Kidney glomerular epithelial cell (primary cell): ENCODE measurements at regions not wholly inside any gene's neighbourhood (a gene's known extent, or its start where the extent isn't known, plus 50 kb on each side); places are given as distances from the start of the nearest gene placed in this dataset.
"Not testable (repeated sequence)": the region's sequence is repeated elsewhere in the genome, so short reads cannot be mapped to it uniquely, and the experiment has no call there.

Experiments used
- DNase-seq: peaks from one replicate; lab custom pipeline; 2025; lab: John Stamatoyannopoulos, UW

DNA sequence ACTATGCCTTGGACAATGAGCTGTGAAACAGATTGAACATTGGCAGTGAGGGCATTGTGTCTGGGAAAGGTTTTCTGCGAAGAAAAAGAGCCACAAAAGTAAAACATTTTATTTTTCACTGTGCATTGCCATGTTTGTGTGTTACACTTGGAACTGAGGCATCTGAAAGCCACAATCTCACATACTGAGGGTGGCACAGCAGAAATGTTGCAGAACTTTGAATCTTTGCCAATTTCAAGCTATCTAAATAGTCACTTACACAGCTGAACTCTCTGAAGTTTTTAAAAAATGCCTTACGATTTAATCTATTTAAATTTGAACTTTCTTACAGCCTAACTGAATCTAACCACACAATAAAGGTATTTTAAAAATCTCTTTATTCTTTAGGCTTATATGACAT is 154.1 kb upstream of the GRM7 start:
- no peak for DNase-seq

GRCh38 chr3:6709178-6709577 is 151.7 kb upstream of the GRM7 start:
- no peak for DNase-seq

DNA sequence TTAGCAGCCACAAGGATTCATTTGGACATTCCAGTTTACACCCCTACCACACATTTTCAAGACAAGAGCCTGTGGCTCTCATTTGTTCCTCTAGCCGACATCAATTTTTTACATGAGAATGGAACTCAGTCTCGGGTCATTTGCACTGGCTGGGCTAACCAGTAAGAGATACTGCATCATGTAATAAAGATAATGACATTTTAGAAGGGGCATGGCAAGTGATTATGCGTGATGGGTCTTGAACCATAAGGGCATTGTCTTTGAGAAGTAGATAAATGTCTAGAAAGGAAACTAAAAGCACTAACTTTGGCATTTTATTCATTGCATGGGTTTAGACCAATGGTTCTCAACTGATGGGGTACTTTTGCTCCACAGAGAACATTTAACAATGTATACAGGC is 146.0 kb upstream of the GRM7 start:
- no peak for DNase-seq

- DNase-seq = no peak
Observed at GRCh38 chr3:6716420-6716819, 144.5 kb upstream of the GRM7 start.

GRCh38 chr3:6717026-6717943 is 143.6 kb upstream of the GRM7 start:
- no peak for DNase-seq

GRCh38 chr3:6719999-6720398 is 140.9 kb upstream of the GRM7 start:
- DNase-seq = no peak

- no peak for DNase-seq
Observed at GRCh38 chr3:6721491-6721890, 139.4 kb upstream of the GRM7 start.

- no peak for DNase-seq
Observed at GRCh38 chr3:6723205-6723604, 137.7 kb upstream of the GRM7 start.

- DNase-seq = no peak
Observed at GRCh38 chr3:6726811-6727210, 134.1 kb upstream of the GRM7 start.

- DNase-seq = no peak
Observed at GRCh38 chr3:6732807-6733206, 128.1 kb upstream of the GRM7 start.

DNA sequence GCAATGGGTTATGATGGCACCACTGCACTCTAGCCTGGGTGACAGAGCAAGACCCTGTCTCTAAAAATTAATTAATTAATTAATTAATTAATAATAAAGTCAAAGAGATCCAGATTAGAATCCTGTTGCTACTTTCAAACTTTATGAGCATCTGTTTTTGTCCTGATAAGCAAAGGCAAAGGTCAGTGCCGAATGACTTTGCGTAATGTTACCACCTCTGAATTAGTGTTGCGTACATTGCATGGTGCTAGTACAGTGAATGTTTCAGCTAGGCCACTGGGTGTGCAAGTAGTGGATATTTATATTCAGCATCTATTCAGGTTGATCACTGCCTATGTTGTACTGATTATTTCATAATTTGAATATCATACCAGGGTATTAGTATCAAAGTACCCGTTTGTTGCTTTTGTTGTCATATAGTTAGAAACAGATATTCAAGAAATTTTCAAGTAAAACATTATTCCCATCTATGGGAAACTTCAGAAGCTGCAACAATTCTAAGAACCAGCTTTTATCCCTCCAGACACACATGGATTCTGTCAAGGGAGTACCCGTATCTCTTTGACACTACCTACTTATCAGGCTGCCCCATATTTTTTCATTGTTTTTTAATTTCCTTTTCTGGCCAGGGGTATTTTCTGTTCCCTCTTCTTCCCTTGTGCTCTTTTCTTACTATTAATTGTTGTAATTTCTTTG is 127.1 kb upstream of the GRM7 start:
- DNase-seq = no peak

DNA sequence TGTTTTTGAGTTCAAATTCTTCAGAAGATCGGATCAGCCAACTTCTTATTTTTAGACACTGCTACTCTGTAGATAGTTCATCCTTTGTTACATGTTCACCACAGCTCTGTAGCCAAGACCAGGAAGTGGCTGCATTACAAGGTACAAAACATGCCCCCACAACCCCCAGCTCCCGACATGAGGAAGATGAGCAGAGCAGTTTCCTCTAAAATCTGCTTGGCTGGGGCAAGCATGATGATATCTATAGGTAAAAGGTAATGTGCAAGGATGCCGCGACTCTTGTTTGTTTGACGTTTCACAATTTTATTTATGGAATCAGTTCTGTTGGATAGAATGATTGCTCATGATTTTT is 126.5 kb upstream of the GRM7 start:
- DNase-seq = no peak

DNA sequence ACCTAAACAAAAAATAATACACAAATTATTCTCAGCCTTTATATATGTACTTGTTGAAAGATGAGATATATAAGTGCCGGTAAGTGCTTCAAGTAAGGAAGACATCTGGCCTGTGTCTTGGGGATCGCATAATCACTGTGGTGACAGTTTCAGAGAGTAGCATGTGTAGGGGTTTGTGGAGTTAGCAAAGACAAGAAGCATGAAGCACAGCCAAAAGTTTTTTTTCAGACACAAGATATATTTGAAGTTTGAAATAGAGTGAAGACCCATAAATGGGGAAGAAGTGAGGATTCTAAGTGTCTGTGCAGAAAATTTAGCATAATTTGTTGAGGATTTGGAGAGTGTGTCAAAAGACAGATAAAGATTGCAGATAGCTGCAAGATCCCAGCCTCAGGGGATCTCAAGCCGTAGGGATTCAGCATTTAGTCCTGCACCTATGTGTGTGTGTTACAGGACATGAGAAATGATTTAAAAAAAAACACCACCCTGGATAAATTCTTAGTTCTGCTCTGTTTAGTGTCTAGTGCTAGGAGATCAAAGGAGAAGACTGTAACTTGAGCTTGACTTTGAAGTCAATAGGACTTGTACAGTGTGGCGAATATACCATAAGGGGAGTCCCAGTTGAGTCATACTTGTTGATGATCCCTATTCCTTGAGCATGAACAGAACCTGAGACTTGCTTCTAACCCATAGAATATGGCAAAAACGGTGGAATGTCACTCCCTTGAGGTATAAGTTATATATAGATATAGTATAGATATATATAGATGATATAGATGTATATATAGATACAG is 123.9 kb upstream of the GRM7 start:
- DNase-seq = no peak

GRCh38 chr3:6737630-6738029 is 123.3 kb upstream of the GRM7 start:
- no peak for DNase-seq

DNA sequence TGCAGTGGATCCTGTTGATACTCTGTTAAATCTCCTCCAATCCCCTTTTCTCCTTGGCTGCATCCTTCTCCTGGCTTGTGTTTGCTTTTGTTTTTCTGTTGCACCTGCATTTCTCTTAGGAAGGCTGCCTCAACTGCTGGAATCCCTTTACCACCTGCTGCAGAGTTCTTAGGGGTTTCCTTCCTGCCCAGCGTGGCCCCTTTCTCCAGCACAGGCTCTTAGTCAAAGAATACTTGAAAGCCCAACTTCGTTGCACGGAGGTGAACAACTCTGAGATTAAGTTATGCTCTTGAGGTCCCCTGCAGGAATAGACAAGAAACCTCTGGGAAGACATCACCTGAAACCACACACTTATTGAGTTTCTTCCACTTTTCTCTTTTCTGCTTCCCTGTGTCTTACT is 121.6 kb upstream of the GRM7 start:
- DNase-seq = no peak

- no peak for DNase-seq
Observed at GRCh38 chr3:6743067-6743720, 117.7 kb upstream of the GRM7 start.

- DNase-seq = no peak
Observed at GRCh38 chr3:6746443-6746842, 114.5 kb upstream of the GRM7 start.

DNA sequence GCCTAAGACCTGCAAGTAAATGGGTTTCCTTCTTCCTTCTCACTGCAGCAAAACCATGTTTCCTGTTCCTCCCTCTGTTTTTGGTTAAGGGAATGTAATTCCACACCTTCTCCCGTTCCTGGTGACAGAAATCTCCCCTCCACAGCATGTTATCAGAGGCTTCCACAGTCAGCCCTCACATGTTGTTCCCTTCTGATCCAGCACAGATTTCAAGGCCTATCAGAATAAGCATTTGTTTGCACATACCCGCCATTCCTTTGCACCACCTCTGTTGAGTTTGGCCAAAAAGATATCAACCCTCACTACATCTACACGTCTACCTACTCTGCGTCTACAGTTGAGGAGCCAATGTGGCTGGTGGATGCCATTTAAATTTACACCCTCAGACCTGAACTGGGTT is 113.9 kb upstream of the GRM7 start:
- no peak for DNase-seq

DNA sequence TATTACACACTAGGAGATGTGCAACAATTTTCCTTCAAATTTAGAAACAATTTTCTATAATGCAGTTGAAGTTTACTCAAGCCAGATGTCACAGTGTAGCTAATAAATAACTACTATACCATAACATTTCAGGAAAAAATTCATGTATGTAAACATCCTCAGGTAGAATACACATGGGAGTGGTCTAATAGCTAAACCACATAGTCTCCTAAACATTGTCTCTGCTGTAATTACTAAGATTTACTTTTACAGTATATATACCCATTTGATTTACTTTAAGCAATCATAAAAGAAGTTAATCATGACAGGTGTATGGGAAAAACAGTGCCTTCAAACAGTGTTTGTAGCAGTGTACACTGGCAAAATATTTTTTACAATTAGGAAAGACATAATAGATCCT is 110.1 kb upstream of the GRM7 start:
- no peak for DNase-seq

- DNase-seq = no peak
Observed at GRCh38 chr3:6753536-6753935, 107.4 kb upstream of the GRM7 start.

DNA sequence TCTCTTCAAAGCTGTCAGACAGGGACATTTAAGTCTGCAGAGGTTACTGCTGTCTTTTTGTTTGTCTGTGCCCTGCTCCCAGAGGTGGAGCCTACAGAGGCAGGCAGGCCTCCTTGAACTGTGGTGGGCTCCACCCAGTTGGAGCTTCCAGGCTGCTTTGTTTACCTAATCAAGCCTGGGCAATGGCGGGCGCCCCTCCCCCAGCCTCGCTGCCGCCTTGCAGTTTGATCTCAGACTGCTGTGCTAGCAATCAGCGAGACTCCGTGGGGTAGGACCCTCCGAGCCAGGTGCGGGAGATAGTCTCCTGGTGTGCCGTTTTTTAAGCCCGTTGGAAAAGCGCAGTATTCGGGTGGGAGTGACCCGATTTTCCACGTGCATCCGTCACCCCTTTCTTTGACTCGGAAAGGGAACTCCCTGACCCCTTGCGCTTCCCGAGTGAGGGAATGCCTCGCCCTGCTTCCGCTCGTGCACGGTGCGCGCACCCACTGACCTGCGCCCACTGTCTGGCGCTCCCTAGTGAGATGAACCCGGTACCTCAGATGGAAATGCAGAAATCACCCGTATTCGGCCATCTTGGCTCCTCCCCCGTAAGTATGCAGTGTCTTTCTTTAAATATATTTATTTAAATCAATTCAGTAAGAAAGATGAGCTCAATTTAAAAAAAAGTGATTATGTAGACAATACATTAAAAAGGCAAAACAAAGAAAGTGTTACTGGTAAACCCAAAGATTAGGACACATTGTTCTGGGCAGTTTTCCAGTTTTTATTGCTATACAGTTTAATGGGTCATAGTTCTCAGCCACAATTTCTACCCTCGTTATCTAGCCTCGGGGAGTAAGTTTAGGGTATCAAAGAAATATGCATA is 91.2 kb upstream of the GRM7 start:
- DNase-seq = not testable (repeated sequence)

DNA sequence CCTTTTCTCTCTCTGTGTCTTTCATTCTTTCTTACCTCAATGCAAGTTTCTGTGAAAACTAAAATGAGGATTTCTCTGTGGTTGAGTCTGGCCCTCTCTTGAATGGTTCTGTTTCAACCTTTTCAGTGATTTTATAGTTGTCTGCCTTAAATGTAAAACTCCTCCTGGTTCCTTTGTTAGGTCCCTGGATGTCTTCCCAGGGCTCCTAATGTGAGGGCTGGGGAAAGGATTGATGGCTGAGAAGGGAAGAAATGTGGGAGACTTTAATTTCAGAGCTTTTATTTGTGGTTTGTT is 90.6 kb upstream of the GRM7 start:
- DNase-seq = no peak
